C4-2B (cell line): ENCODE measurements at regions not wholly inside any gene's neighbourhood (a gene's known extent, or its start where the extent isn't known, plus 50 kb on each side); places are given as distances from the start of the nearest gene placed in this dataset.

ENCODE experiments used
- CTCF ChIP-seq: fragments of 450-650 bp; conservative IDR thresholded peaks from 2 replicates; pipeline ENCODE4 v1.5.1; 2017; ENCODE audit warnings: mild to moderate bottlenecking
- ZFX ChIP-seq: fragments of 450-650 bp; IDR thresholded peaks from 2 replicates; pipeline ENCODE4 v1.6.1; 2017

- TF ChIP-seq CTCF (no peak), ZFX (no peak)
Observed at GRCh38 chr15:29933042-29933803, 111.0 kb upstream of the TJP1 start.
